HG03025 (cell line): ENCODE measurements at regions not wholly inside any gene's neighbourhood (a gene's known extent, or its start where the extent isn't known, plus 50 kb on each side); places are given as distances from the start of the nearest gene placed in this dataset.
A peak's percentile ranks its signal among the peaks of the same experiment; 100 is the strongest.

Experiments
- ATAC-seq: cut with Tn5 transposase; IDR thresholded peaks from one replicate; pipeline ENCODE4 v1.9.1; 2021; ENCODE audit warnings: mild to moderate bottlenecking, moderate library complexity; ENCODE audit not compliant: unreplicated experiment, low FRiP score

GRCh38 chr15:94602754-94603470 is 371.6 kb downstream of the MCTP2 start:
- ATAC-seq = no peak

- no peak for ATAC-seq
Observed at GRCh38 chr15:94606286-94606685, 374.9 kb downstream of the MCTP2 start.

GRCh38 chr15:94607176-94607654 is 375.9 kb downstream of the MCTP2 start:
- no peak for ATAC-seq

GRCh38 chr15:94610069-94610468 is 378.7 kb downstream of the MCTP2 start:
- no peak for ATAC-seq

GRCh38 chr15:94610485-94610884 is 379.1 kb downstream of the MCTP2 start:
- no peak for ATAC-seq

GRCh38 chr15:94611656-94612055 is 380.3 kb downstream of the MCTP2 start:
- ATAC-seq = no peak

GRCh38 chr15:94615688-94616087 is 384.3 kb downstream of the MCTP2 start:
- ATAC-seq = no peak

GRCh38 chr15:94620632-94621031 is 389.3 kb downstream of the MCTP2 start:
- no peak for ATAC-seq

GRCh38 chr15:94621736-94622135 is 390.4 kb downstream of the MCTP2 start:
- no peak for ATAC-seq

GRCh38 chr15:94626949-94627348 is 395.6 kb downstream of the MCTP2 start:
- no peak for ATAC-seq

GRCh38 chr15:94631608-94632007 is 400.2 kb downstream of the MCTP2 start:
- peak; percentile 57 for ATAC-seq

- no peak for ATAC-seq
Observed at GRCh38 chr15:94638183-94638582, 406.8 kb downstream of the MCTP2 start.

- no peak for ATAC-seq
Observed at GRCh38 chr15:94639701-94640100, 408.3 kb downstream of the MCTP2 start.

- no peak for ATAC-seq
Observed at GRCh38 chr15:94644433-94644832, 413.1 kb downstream of the MCTP2 start.

- ATAC-seq = no peak
Observed at GRCh38 chr15:94653071-94653470, 421.7 kb downstream of the MCTP2 start.

GRCh38 chr15:94655249-94655880 is 424.0 kb downstream of the MCTP2 start:
- no peak for ATAC-seq

GRCh38 chr15:94665676-94666441 is 434.5 kb downstream of the MCTP2 start:
- no peak for ATAC-seq

GRCh38 chr15:94666553-94666952 is 435.2 kb downstream of the MCTP2 start:
- no peak for ATAC-seq

GRCh38 chr15:94667109-94667508 is 435.7 kb downstream of the MCTP2 start:
- no peak for ATAC-seq

- ATAC-seq = no peak
Observed at GRCh38 chr15:94670438-94671034, 439.2 kb downstream of the MCTP2 start.
